Endothelial cell of umbilical vein (primary cell): ENCODE measurements at regions not wholly inside any gene's neighbourhood (a gene's known extent, or its start where the extent isn't known, plus 50 kb on each side); places are given as distances from the start of the nearest gene placed in this dataset.

ENCODE experiments used
- BruUV-seq: library from RNA; stranded (reverse); fragments of 400-500 nt; replicated peaks from 2 replicates; lab custom pipeline; 2021; lab: Mats Ljungman, UMichigan
- CTCF ChIA-PET: fragments of 300-600, 350-600 bp; sonication (Branson Sonifier 250); formaldehyde crosslinking; loops from one replicate; lab custom pipeline; 2021; ENCODE audit warnings: antibody characterized with exemption, inconsistent platforms; lab: Charles Lee
- POLR2A ChIA-PET: fragments of 300-600, 350-600 bp; sonication (Branson Sonifier 250); formaldehyde crosslinking; loops from one replicate; lab custom pipeline; 2021; ENCODE audit warnings: antibody characterized with exemption, inconsistent platforms; lab: Charles Lee
- DNase-seq: peaks from one replicate; pipeline ENCODE4 v3.0.0-alpha.2; 2011; ENCODE audit warnings: low read depth, low spot score
- FAIRE-seq: peaks from 2 replicates; lab custom pipeline; 2011; peaks lifted over from hg19 to GRCh38; lab: Jason Lieb, UNC
- H2AFZ ChIP-seq: 2 replicates; pipeline ENCODE4 v1.6.0; 2012; ENCODE audit warnings: low read depth, low read length, control low read depth, inconsistent platforms
- H3K27ac ChIP-seq: 2 replicates; pipeline ENCODE4 v1.5.1; 2011; ENCODE audit warnings: low read depth, mild to moderate bottlenecking, control low read depth, low read length, moderate library complexity; ENCODE audit not compliant: insufficient read depth
- H3K27me3 ChIP-seq, 2 experiments: 2 replicates each; pipeline versions ENCODE4 v1.6.0 to v1.6.1; 2011; ENCODE audit warnings: low read length in 2 of 2, mixed read lengths in 1 of 2; ENCODE audit not compliant: control insufficient read depth in 2 of 2, insufficient read depth in 2 of 2
- H3K36me3 ChIP-seq, 2 experiments: 2 replicates in 1 of 2; 3 replicates in 1 of 2; pipeline ENCODE4 v1.5.1; 2011; ENCODE audit warnings: low read length in 2 of 2, mild to moderate bottlenecking in 1 of 2, moderate library complexity in 1 of 2; ENCODE audit not compliant: control insufficient read depth in 2 of 2, insufficient read depth in 2 of 2; ENCODE audit errors: extremely low read depth in 1 of 2
- H3K4me1 ChIP-seq: 3 replicates; pipeline ENCODE4 v1.5.1; 2011; ENCODE audit warnings: mild to moderate bottlenecking, low read length; ENCODE audit not compliant: control insufficient read depth, insufficient read depth; ENCODE audit errors: extremely low read depth
- H3K4me2 ChIP-seq: 2 replicates; pipeline ENCODE4 v1.6.1; 2011; ENCODE audit warnings: low read length, control low read depth, mixed read lengths; ENCODE audit not compliant: insufficient read depth
- H3K4me3 ChIP-seq, 3 experiments: fragments of 200-600 bp in 1 of 3; sonication (generic), shearing (Covaris generic) in 1 of 3; replicated peaks in 1 of 3; 2 replicates each; pipeline ENCODE4 v1.5.1; 2011 to 2016; ENCODE audit warnings: control low read depth in 3 of 3, low read length in 3 of 3, mild to moderate bottlenecking in 2 of 3, inconsistent platforms in 1 of 3, low read depth in 1 of 3, moderate library complexity in 1 of 3; ENCODE audit not compliant: insufficient read depth in 1 of 3
- H3K79me2 ChIP-seq: 2 replicates; pipeline ENCODE4 v1.6.0; 2012; ENCODE audit warnings: low read length, inconsistent platforms; ENCODE audit not compliant: control insufficient read depth, insufficient read depth
- H3K9ac ChIP-seq: replicated peaks from 2 replicates; pipeline ENCODE3; 2011; ENCODE audit warnings: low read length, control low read depth; ENCODE audit not compliant: insufficient read depth; ENCODE audit errors: extremely low read depth
- H3K9me1 ChIP-seq: replicated peaks from 3 replicates; pipeline ENCODE4 v1.6.0; 2011; ENCODE audit warnings: mild to moderate bottlenecking, low read length; ENCODE audit not compliant: control insufficient read depth, insufficient read depth; ENCODE audit errors: extremely low read depth
- H3K9me3 ChIP-seq: replicated peaks from 2 replicates; pipeline ENCODE4 v1.5.1; 2012; ENCODE audit warnings: low read length, inconsistent platforms; ENCODE audit not compliant: control insufficient read depth, insufficient read depth
- H4K20me1 ChIP-seq: replicated peaks from 2 replicates; pipeline ENCODE3; 2011; ENCODE audit warnings: mild to moderate bottlenecking, low read length; ENCODE audit not compliant: control insufficient read depth, insufficient read depth; ENCODE audit errors: extremely low read depth
- CTCF ChIP-seq, 2 donors: IDR thresholded peaks; 1 replicate in 1 of 2; 2 replicates in 1 of 2; pipeline ENCODE4 v1.5.1; 2011; ENCODE audit warnings: low read length in 2 of 2, mild to moderate bottlenecking in 2 of 2, moderate library complexity in 2 of 2, control low read depth in 1 of 2, inconsistent platforms in 1 of 2, low read depth in 1 of 2; ENCODE audit not compliant: insufficient read depth in 1 of 2; ENCODE audit errors: extremely low read depth in 1 of 2
- EZH2 ChIP-seq: IDR thresholded peaks from 2 replicates; pipeline ENCODE4 v1.6.1; 2012; ENCODE audit warnings: borderline replicate concordance, low read depth, mild to moderate bottlenecking, moderate library complexity, low read length, inconsistent platforms; ENCODE audit not compliant: severe bottlenecking
- FOS ChIP-seq: IDR thresholded peaks from 2 replicates; pipeline ENCODE4 v1.6.1; 2011; ENCODE audit warnings: mild to moderate bottlenecking, low read length, moderate library complexity, borderline replicate concordance; ENCODE audit not compliant: insufficient read depth
- GATA2 ChIP-seq: IDR thresholded peaks from 2 replicates; pipeline ENCODE4 v1.7.0; 2011; ENCODE audit warnings: low read depth, mild to moderate bottlenecking, moderate library complexity, mixed read lengths, low read length; ENCODE audit not compliant: insufficient read length, insufficient read depth
- JUN ChIP-seq: IDR thresholded peaks from 2 replicates; pipeline ENCODE4 v1.6.1; 2011; ENCODE audit warnings: borderline replicate concordance, low read depth; ENCODE audit not compliant: insufficient read length, insufficient read depth
- MAX ChIP-seq: IDR thresholded peaks from 2 replicates; pipeline ENCODE4 v1.6.1; 2011; ENCODE audit not compliant: insufficient read depth, insufficient read length
- MYC ChIP-seq: IDR thresholded peaks from one replicate; pipeline ENCODE4 v1.6.1; 2011; ENCODE audit warnings: mild to moderate bottlenecking, low read depth, low read length
- POLR2A ChIP-seq: IDR thresholded peaks from 2 replicates; pipeline ENCODE4 v1.6.1; 2012; ENCODE audit warnings: low read depth, mild to moderate bottlenecking, control low read depth, low read length
- POLR2AphosphoS5 ChIP-seq: IDR thresholded peaks from 2 replicates; pipeline ENCODE4 v1.6.1; 2012; ENCODE audit warnings: low read depth, mild to moderate bottlenecking, control low read depth, low read length, moderate library complexity; ENCODE audit not compliant: insufficient read depth
- dilution Hi-C: fragments of 300-500 bp; cut with MboI; formaldehyde crosslinking; loops from one replicate; pipeline ENCODE4 v1.15.0; 2019; ENCODE audit warnings: low sequenced_read_pairs; ENCODE audit not compliant: extremely low pct_ligation_motif_present
- intact Hi-C: fragments of 100-400 bp; cut with micrococcal nuclease; formaldehyde crosslinking; loops from one replicate; pipeline ENCODE4 v1.10.0; 2022

- ChIA-PET POLR2A (no interaction called here), CTCF (interaction anchor here (0.6 to 1.6 kb wide), 5 partner anchors 10 to 663 kb away, joined by 3 to 4 read pairs (median 3); no protein-coding TSS in a partner anchor)
- intact Hi-C loops (no loop called here), dilution Hi-C loops (no loop called here)
- Histone ChIP-seq H3K9me1 (no peaks in the 10 kb centered on the region), H3K36me3 (no peaks in the 10 kb centered on the region), H4K20me1 (no peaks in the 10 kb centered on the region), H2AFZ (no peak overlapping the region), H3K9ac (no peak overlapping the region), H3K27me3 (no peaks in the 10 kb centered on the region), H3K79me2 (no peaks in the 10 kb centered on the region), H3K4me2 (no peak overlapping the region), H3K4me3 (no peak overlapping the region), H3K4me1 (no peaks in the 10 kb centered on the region), H3K27ac (no peak overlapping the region), H3K9me3 (no peaks in the 10 kb centered on the region)
- peak; percentile 51 for DNase-seq
- no peak for FAIRE-seq
- TF ChIP-seq EZH2 (no peak), MAX (no peak), MYC (no peak), CTCF (IDR thresholded peaks at IDR 0.05; ENCODE audit: extremely low read depth in 1 of 2, insufficient read depth in 1 of 2, low read depth in 1 of 2, low read length in 2 of 2) (no peak), FOS (no peak), POLR2A (no peak), JUN (no peak), POLR2AphosphoS5 (no peak), GATA2 (no peak)
- BruUV-seq: no TSS peak
Measured at GRCh38 chr1:199719156-199719842, 308.2 kb upstream of the NR5A2 start.
